Central memory CD4-positive, alpha-beta T cell (primary cell): ENCODE measurements at regions not wholly inside any gene's neighbourhood (a gene's known extent, or its start where the extent isn't known, plus 50 kb on each side); places are given as distances from the start of the nearest gene placed in this dataset.

Source experiments
- DNase-seq: peaks from one replicate; pipeline ENCODE4 v3.0.0; 2022

GRCh38 chr17:77507111-77507885, 366.5 kb downstream of the SEC14L1 start:
- no peak for DNase-seq

DNA sequence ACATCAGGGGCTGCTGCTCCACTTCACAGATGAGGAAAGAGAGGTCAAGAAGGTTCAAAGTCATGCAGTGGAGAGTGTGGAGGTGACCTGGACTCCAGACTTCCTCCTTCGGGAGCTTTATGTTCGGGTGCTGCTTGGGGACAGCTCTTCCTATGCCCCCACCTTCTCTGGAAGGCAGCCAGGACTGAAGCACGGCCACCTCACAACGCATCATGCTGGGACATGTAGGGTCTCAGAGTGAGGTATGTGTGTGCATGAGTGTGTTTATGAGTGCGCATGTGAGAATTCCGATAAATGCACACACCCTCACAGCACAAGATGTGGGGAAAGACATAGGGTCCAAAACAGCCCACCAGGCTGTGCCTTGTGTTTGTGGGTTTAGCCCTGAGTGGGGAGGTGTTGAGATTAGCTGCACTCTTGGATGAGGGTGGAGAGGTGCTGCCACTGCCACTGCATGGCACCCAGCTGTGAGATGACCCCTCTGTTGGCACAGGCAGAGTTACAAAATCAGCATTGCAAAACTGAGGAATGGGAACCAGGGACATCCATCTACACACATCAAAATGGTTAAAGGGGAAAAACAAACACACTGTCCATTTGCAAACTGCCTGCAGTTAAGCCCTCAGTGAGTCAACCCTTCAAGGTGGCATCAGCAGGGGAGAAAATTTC, 367.4 kb downstream of the SEC14L1 start:
- no peak for DNase-seq

DNA sequence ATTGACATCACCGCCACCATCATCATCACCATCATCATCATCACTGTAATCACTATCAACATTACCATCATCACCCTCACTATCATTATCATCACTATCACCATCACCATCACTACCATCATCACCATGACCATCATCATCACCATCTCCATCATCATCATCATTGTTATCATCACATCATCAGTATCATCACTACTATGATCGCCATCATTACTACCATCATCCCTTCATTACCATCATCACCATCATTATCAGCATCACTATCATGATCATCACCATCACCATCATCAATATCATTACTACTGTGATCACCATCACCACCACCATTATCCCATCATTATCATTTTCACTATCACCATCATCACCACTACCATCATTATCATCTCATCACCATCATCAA, 368.3 kb downstream of the SEC14L1 start:
- DNase-seq, result no peak

GRCh38 chr17:77509599-77509998, 368.8 kb downstream of the SEC14L1 start:
- DNase-seq, result no peak

- no peak for DNase-seq
Measured at GRCh38 chr17:77510133-77510796, 369.5 kb downstream of the SEC14L1 start.

DNA sequence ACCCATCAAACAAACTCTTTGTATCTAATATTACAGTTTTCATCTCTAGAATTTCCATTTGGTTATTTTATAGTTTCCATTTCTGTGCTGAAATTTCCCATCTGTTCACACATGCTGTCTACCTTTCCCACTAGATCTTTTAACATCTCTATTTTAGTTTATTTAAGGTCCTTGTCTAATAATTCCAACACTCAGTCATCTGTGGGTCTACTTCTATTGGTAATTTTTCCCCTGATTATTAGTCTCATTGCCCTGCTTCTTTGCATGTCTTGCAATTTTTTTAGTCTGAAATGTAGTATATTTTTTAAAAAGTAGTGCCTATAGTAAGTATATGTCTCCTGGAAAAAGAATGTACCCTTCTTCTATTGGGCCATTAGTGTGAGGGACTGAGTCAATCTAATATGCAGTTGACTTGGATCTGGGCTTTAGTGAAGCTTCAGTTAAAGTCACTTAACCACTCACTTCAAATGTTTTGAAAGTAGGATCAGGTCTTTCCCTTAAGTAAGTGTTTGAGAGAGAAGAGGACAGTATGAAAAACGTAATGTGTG, 370.8 kb downstream of the SEC14L1 start:
- no peak for DNase-seq

DNA sequence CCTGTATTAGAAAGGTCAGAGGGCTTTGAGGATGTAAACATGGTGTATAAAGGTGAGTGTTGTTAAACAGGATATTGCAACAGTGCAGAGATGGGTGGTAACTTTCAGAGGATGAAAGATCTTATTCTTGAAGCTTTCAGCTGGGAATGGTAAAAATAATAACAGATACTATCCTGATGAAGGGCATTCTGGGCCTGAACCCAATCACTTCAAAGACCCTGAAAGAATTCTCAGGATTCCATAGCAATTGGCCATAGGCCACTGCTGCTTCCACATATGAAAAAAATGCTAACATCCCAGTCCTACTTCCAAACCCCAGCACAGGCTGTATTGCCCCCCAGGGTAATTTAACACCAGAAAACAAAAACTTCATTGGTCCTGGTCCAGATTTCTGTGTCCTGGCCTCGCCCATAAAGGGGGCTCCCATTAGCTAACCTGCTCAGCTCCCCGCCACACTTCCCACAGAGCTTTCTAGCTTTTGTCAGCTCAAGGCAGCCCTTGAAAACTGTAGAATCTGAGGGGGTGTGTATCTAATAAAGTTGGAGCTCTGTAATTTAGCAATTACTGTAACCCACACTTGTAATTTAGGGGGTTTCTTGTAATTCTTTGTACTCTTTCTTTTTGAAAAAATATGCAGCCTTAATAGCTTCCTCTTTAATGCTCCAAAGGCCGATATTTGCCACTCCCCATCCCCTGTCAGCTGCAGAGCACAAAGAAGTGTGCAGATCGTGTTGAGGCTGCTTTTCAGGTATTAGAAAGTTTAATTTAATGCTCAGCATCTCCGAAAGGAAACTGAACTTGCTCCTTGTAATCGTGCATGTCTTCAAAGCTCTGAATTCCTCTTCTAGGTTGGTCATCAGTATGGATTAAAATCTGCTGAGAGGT, 371.5 kb downstream of the SEC14L1 start:
- DNase-seq, result no peak

DNA sequence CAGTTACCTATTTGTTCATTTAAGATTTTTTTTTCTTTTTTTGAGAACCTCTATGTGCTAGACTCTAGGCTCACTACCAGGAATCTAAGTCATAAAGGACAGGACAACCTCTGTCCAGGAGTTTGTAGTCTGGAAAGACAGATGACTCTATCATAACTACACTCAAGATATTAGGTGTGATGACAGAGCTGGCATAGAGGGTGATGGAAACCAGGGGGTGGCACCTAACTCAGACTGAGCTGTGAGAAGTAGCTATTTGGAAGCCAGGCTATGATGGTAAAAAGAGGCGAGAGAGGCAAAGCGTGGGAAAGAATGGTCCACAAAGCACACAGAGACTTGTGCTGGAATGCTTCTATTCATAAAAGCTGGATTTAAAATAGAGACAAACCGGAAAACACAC, 372.3 kb downstream of the SEC14L1 start:
- DNase-seq, result no peak

DNA sequence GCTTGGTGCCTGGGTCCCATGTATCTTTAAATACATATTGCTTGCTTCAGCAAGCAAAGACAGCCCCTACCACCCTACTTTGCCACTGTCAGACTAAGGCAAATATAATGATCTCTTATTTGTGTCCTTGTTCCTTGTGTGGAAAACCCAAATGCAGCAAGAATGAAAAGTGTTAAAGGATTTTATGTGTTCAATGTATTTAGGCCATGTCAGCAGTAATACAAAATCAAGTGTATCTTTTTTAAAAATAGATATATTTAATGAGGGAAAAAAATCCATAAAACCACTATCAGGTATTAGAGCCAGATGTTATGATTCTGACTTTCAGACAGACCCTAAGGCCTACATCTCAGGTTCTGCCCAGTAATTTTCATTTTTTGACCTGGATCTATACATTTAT, 374.5 kb downstream of the SEC14L1 start:
- no peak for DNase-seq

DNA sequence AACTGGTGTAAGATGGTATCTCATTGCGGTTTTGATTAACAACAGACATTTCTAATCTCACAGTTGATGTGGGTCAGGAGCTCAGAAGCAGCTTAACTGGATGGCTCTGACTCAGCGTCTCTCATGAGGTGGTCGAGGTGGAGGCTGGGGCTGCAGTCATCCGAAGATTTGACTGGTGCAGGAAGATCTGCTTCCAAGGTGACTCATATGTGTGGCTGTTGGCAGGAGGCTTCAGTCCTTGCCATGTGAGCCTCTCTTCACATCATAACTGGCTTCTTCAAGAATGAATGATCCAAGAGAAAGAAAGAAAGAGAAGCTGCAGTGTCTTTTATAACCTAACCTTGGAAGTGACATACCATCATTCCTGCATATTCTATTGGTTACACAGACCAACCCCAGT, 376.1 kb downstream of the SEC14L1 start:
- no peak for DNase-seq

- DNase-seq, result no peak
Measured at GRCh38 chr17:77521076-77521475, 380.3 kb downstream of the SEC14L1 start.

GRCh38 chr17:77523540-77523939, 382.8 kb downstream of the SEC14L1 start:
- DNase-seq, result no peak

DNA sequence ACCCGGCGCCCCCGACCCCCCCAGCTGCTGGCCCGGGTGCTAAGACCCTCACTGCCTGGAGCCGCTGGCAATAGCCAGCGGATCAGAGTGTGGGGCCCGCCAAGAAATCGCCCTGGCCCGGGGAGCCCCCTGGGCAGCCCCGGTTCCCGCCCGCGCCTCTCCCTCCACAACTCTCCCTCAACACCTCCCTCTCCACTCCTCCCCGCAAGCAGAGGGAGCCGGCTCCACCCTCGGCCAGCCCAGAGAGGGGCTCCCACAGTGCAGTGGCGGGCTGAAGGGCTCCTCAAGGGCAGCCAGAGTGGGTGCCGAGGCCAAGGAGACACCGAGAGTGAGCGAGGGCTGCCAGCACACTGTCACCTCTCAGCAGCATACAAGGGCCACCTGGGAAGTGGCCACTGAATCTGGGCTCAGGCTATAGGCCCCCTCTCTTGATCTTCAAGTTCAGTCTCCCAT, 385.5 kb downstream of the SEC14L1 start:
- no peak for DNase-seq

GRCh38 chr17:77526728-77527350, 386.1 kb downstream of the SEC14L1 start:
- no peak for DNase-seq

DNA sequence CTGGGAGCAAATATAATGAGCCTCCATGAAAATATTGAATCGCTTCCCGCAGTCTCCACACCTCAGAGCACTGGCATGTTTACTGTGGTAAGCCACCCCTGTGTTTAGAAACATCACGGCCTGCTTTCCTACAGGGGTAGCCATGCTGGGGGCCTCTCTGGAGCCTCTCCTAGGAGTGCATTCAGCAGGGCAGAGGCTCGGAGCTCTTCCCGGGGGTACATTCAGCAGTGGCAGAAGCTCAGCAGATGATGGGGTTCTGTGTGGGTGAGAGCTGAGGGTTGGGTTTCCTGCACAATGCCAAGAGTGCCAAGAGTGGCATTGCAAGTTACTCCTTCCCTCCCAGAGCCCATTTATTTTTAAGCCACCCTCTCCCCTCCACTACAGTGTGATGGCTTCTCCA, 386.6 kb downstream of the SEC14L1 start:
- no peak for DNase-seq

GRCh38 chr17:77527836-77528505, 387.2 kb downstream of the SEC14L1 start:
- DNase-seq, result no peak

- no peak for DNase-seq
Measured at GRCh38 chr17:77528516-77529327, 388.0 kb downstream of the SEC14L1 start.

DNA sequence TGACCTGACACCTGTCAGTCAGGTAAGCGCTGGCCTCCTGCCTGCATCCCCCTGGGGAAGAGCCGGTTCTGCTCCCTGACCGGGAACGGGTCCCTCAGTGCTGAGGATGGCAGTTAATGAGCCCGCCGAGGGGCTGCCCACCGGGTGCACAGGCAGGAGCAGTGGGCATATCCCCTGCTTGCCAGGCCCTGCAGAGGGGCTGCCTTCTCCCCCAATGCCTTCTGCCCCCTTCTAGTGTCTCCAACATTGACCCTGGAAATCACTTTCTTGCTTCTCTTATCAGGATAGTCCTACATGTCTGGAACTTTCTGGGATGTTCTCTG, 388.5 kb downstream of the SEC14L1 start:
- DNase-seq, result no peak

DNA sequence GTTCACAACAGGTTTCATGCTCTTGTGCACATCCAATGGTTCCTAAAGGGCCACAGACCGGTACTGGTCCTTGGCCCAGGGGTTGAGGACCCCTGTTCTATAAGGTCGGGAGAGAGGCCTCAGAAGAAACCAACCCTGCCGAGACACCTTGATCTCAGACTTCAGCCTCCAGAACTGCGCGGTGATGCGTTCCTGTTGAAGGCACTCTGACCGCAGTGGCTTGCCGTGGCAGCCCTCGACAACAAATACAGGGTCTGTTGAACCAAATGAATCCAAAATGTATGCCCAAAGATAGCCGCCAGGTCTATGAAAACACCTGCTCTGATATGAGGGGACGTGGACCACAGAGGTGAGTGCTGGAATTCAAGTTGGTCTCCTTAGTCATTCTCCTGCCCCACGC, 389.8 kb downstream of the SEC14L1 start:
- DNase-seq, result no peak

DNA sequence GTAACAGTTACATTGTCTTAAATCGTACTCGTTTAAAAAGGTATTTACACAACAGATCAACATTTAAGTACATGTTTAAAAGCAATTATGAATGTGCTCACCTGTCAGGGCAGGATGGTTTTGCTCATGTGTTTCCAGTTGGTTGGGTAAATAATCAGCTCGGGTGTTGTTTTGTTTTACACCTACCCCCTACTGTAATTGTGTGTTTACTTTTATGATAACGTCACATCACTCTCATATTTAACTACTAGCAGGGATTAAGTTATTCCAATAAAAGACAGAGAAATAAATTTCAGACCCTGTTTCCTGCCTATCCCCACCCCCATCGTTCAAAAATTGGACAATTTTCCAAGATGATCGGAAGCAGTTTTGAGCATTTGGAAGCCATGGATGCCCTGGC, 390.2 kb downstream of the SEC14L1 start:
- DNase-seq, result no peak

DNA sequence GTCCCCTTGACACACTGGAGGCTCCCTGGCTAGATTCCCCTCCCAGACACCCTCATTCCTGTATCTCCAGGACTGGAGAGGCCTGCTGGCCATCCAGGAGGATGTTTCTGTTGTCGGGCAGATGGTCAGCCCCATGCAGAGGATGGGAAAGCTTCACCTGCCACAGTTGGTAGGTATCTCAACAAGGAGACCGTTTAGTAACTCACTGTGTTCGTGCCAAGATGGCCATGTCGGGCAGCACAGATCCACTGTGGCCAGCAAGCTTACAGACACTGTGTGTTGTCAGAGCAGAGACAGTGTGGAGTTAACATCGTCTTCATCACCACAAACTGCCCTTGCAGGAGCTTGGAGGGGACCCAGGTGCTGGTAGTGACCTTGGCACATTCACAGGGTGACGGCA, 390.9 kb downstream of the SEC14L1 start:
- DNase-seq, result no peak
